DOHH2 (cell line): ENCODE measurements at regions not wholly inside any gene's neighbourhood (a gene's known extent, or its start where the extent isn't known, plus 50 kb on each side); places are given as distances from the start of the nearest gene placed in this dataset.

Experiments used
- H3F3A ChIP-seq: fragments of 200-600 bp; sonication (generic), shearing (Covaris generic); 2 replicates; pipeline ENCODE4 v1.6.0; 2016; ENCODE audit warnings: antibody characterized with exemption, mild to moderate bottlenecking; ENCODE audit not compliant: control insufficient read depth, insufficient read depth
- H3K27ac ChIP-seq: fragments of 200-600 bp; sonication (generic); 2 replicates; pipeline ENCODE4 v1.5.1; 2014; ENCODE audit warnings: low read depth, mild to moderate bottlenecking, low read length, moderate library complexity
- H3K27me3 ChIP-seq: fragments of 200-600 bp; sonication (generic); 2 replicates; pipeline ENCODE4 v1.6.1; 2014; ENCODE audit warnings: mild to moderate bottlenecking, low read length, mixed read lengths; ENCODE audit not compliant: control insufficient read depth
- H3K36me3 ChIP-seq: fragments of 200-600 bp; sonication (generic); 2 replicates; pipeline ENCODE4 v1.6.1; 2014; ENCODE audit warnings: mild to moderate bottlenecking, low read length, moderate library complexity, mixed read lengths; ENCODE audit not compliant: control insufficient read depth
- H3K4me1 ChIP-seq: fragments of 200-600 bp; sonication (generic); 2 replicates; pipeline ENCODE4 v1.6.1; 2014; ENCODE audit warnings: mild to moderate bottlenecking, low read length, mixed read lengths; ENCODE audit not compliant: control insufficient read depth
- H3K4me2 ChIP-seq: fragments of 200-600 bp; sonication (generic); 2 replicates; pipeline ENCODE4 v1.6.0; 2014; ENCODE audit warnings: mild to moderate bottlenecking, low read length, moderate library complexity
- H3K4me3 ChIP-seq: fragments of 200-600 bp; sonication (generic); 2 replicates; pipeline ENCODE4 v1.5.1; 2014; ENCODE audit warnings: mild to moderate bottlenecking, low read length, mixed read lengths
- H3K79me2 ChIP-seq: fragments of 200-600 bp; sonication (generic); 2 replicates; pipeline ENCODE4 v1.6.1; 2014; ENCODE audit warnings: mild to moderate bottlenecking, low read length, mixed read lengths; ENCODE audit not compliant: control insufficient read depth
- H3K9me2 ChIP-seq: fragments of 200-600 bp; sonication (generic); replicated peaks from 2 replicates; pipeline ENCODE4 v1.6.1; 2014; ENCODE audit warnings: mild to moderate bottlenecking, low read length, mixed read lengths; ENCODE audit not compliant: control insufficient read depth
- H3K9me3 ChIP-seq: fragments of 200-600 bp; sonication (generic); 2 replicates; pipeline ENCODE4 v1.6.1; 2014; ENCODE audit warnings: antibody characterized with exemption, low read length, mixed read lengths; ENCODE audit not compliant: control insufficient read depth, insufficient read depth
- H4K20me1 ChIP-seq: fragments of 200-600 bp; sonication (generic); 2 replicates; pipeline ENCODE4 v1.6.0; 2014; ENCODE audit warnings: low read depth, mild to moderate bottlenecking, antibody characterized with exemption, low read length, moderate library complexity; ENCODE audit not compliant: control insufficient read depth, insufficient read depth
- CTCF ChIP-seq: fragments of 200-600 bp; sonication (generic); IDR thresholded peaks from one replicate; pipeline ENCODE4 v1.5.1; 2014; ENCODE audit warnings: antibody characterized with exemption, mild to moderate bottlenecking, low read depth, low read length; ENCODE audit not compliant: poor library complexity, severe bottlenecking
- EZH2phosphoT487 ChIP-seq: fragments of 200-600 bp; sonication (generic); IDR thresholded peaks from 2 replicates; pipeline ENCODE4 v1.6.1; 2017; ENCODE audit warnings: borderline replicate concordance, mild to moderate bottlenecking, antibody characterized with exemption, low read length, moderate library complexity, mixed read lengths

GRCh38 chr12:105882404-105882803, 256.4 kb downstream of the NUAK1 start:
- Histone ChIP-seq H3K4me2 (no peak overlapping the region), H3K9me3 (no peaks in the 10 kb centered on the region), H3K4me1 (no peaks in the 10 kb centered on the region), H3K36me3 (no peaks in the 10 kb centered on the region), H3K27ac (no peak overlapping the region), H3K27me3 (no peaks in the 10 kb centered on the region), H4K20me1 (no peaks in the 10 kb centered on the region), H3K4me3 (no peak overlapping the region), H3F3A (no peaks in the 10 kb centered on the region), H3K79me2 (no peaks in the 10 kb centered on the region), H3K9me2 (no peaks in the 10 kb centered on the region)
- no peak for TF ChIP-seq CTCF
- TF ChIP-seq EZH2phosphoT487: no peak

- no peak overlapping the region for H3K4me2 ChIP-seq
- no peak overlapping the region for H3K4me3 ChIP-seq
- no peaks in the 10 kb centered on the region for H3K9me2 ChIP-seq
- H3K4me1 ChIP-seq: no peaks in the 10 kb centered on the region
- TF ChIP-seq CTCF: no peak
- no peak for TF ChIP-seq EZH2phosphoT487
- H3K27ac ChIP-seq: no peak overlapping the region
- no peaks in the 10 kb centered on the region for H3K79me2 ChIP-seq
- no peaks in the 10 kb centered on the region for H4K20me1 ChIP-seq
- H3F3A ChIP-seq: no peaks in the 10 kb centered on the region
- H3K9me3 ChIP-seq: no peaks in the 10 kb centered on the region
- H3K27me3 ChIP-seq: no peaks in the 10 kb centered on the region
- H3K36me3 ChIP-seq: no peaks in the 10 kb centered on the region
Observed at GRCh38 chr12:105887131-105887530, 251.6 kb downstream of the NUAK1 start.

GRCh38 chr12:105888696-105889095, 250.1 kb downstream of the NUAK1 start:
- TF ChIP-seq CTCF: no peak
- no peak for TF ChIP-seq EZH2phosphoT487
- no peaks in the 10 kb centered on the region for H3K9me2 ChIP-seq
- no peaks in the 10 kb centered on the region for H3K4me1 ChIP-seq
- H4K20me1 ChIP-seq: no peaks in the 10 kb centered on the region
- no peaks in the 10 kb centered on the region for H3K36me3 ChIP-seq
- no peaks in the 10 kb centered on the region for H3K79me2 ChIP-seq
- H3F3A ChIP-seq: no peaks in the 10 kb centered on the region
- no peak overlapping the region for H3K4me3 ChIP-seq
- H3K4me2 ChIP-seq: no peak overlapping the region
- H3K27me3 ChIP-seq: no peaks in the 10 kb centered on the region
- H3K9me3 ChIP-seq: no peaks in the 10 kb centered on the region
- no peak overlapping the region for H3K27ac ChIP-seq
